PC-9 (cell line): ENCODE measurements at regions not wholly inside any gene's neighbourhood (a gene's known extent, or its start where the extent isn't known, plus 50 kb on each side); places are given as distances from the start of the nearest gene placed in this dataset.

ENCODE experiments used
- BruUV-seq: library from RNA; stranded (reverse); fragments of 400-500 nt; replicated peaks from 2 replicates; lab custom pipeline; 2021; lab: Mats Ljungman, UMichigan
- CTCF ChIA-PET: fragments of 300-600 bp; sonication (Branson Sonifier 250); formaldehyde crosslinking; loops from one replicate; lab custom pipeline; 2022; ENCODE audit warnings: antibody characterized with exemption; lab: Charles Lee
- POLR2A ChIA-PET: fragments of 300-600 bp; sonication (Branson Sonifier 250); formaldehyde crosslinking; loops from one replicate; lab custom pipeline; 2022; ENCODE audit warnings: antibody characterized with exemption; ENCODE audit not compliant: unreplicated experiment; lab: Charles Lee
- DNase-seq, 2 experiments: peaks; one replicate each; pipeline versions ENCODE4 v3.0.0 to v3.0.0-alpha.2; 2015 to 2022; ENCODE audit warnings: mixed read lengths in 1 of 2
- H2AFZ ChIP-seq: fragments of 200-600 bp; sonication (generic); 2 replicates; pipeline ENCODE4 v1.8.1; 2017; ENCODE audit warnings: antibody characterized with exemption
- H3F3A ChIP-seq: fragments of 200-600 bp; sonication (generic); 2 replicates; pipeline ENCODE4 v1.8.1; 2017; ENCODE audit warnings: antibody characterized with exemption, mild to moderate bottlenecking, low read depth; ENCODE audit not compliant: insufficient read depth
- H3K27ac ChIP-seq: fragments of 200-600 bp; sonication (generic); 2 replicates; pipeline ENCODE4 v1.6.1; 2016; ENCODE audit warnings: mixed run types
- H3K27me3 ChIP-seq: fragments of 200-600 bp; sonication (generic); 2 replicates; pipeline ENCODE4 v1.6.1; 2016; ENCODE audit warnings: low read depth, mixed run types; ENCODE audit not compliant: insufficient read depth
- H3K36me3 ChIP-seq: fragments of 200-600 bp; sonication (generic); 2 replicates; pipeline ENCODE4 v1.6.1; 2016; ENCODE audit warnings: low read depth, mixed run types
- H3K4me1 ChIP-seq: fragments of 200-600 bp; sonication (generic); replicated peaks from 2 replicates; pipeline ENCODE4 v1.6.1; 2016; ENCODE audit warnings: mixed run types; ENCODE audit not compliant: insufficient read depth
- H3K4me2 ChIP-seq: fragments of 200-600 bp; sonication (generic); 2 replicates; pipeline ENCODE4 v1.6.1; 2017; ENCODE audit warnings: mixed run types
- H3K4me3 ChIP-seq: fragments of 200-600 bp; sonication (generic); 2 replicates; pipeline ENCODE4 v1.6.1; 2016; ENCODE audit warnings: mixed run types
- H3K79me2 ChIP-seq: fragments of 200-600 bp; sonication (generic); 2 replicates; pipeline ENCODE4 v1.6.1; 2017; ENCODE audit warnings: low read depth, mixed run types
- H3K9me2 ChIP-seq: fragments of 200-600 bp; sonication (generic); 2 replicates; pipeline ENCODE4 v1.8.1; 2017; ENCODE audit warnings: mild to moderate bottlenecking; ENCODE audit not compliant: insufficient read depth
- H3K9me3 ChIP-seq: fragments of 200-600 bp; sonication (generic); 2 replicates; pipeline ENCODE4 v1.8.1; 2016; ENCODE audit warnings: low read depth; ENCODE audit not compliant: insufficient read depth
- H4K20me1 ChIP-seq: fragments of 200-600 bp; sonication (generic); 2 replicates; pipeline ENCODE4 v1.8.1; 2017; ENCODE audit not compliant: insufficient read depth
- EZH2 ChIP-seq: fragments of 200-600 bp; sonication (generic); IDR thresholded peaks from 2 replicates; pipeline ENCODE4 v1.8.0; 2017; ENCODE audit warnings: antibody characterized with exemption, low read depth
- intact Hi-C: fragments of 100-400 bp; cut with micrococcal nuclease; formaldehyde crosslinking; loops from one replicate; pipeline ENCODE4 v1.10.0; 2022; ENCODE audit not compliant: unreplicated experiment
- TF ChIP-seq, protein P1 (sequence below): fragments of 200-600 bp; sonication (generic); conservative IDR thresholded peaks from 2 replicates; pipeline ENCODE4 v1.6.1; 2017; ENCODE audit warnings: mixed run types, antibody characterized with exemption, mild to moderate bottlenecking, moderate library complexity

DNA sequence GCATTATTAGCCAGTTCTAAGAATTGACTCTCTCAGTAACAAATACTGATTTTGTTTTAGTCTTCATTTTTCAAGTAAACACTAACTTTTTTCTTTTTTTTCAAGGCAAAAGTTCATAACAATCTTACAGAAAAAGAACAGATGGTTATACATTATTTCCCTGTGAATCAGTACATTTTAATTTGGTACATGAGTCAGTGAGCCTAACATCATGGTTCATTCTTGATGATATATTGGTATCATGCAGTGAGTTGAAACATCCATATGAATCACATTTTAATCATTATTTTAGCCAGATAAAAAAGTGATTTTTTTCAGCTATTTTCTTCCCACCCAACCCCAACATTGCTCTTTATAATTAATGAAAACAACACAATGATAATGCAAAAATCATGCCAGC lies 184.3 kb upstream of the TACR3 start:
- no peak overlapping the region for H2AFZ ChIP-seq
- no peaks in the 10 kb centered on the region for H4K20me1 ChIP-seq
- H3K4me3 ChIP-seq = no peak overlapping the region
- no peak for TF ChIP-seq EZH2
- TF ChIP-seq, protein P1, sequence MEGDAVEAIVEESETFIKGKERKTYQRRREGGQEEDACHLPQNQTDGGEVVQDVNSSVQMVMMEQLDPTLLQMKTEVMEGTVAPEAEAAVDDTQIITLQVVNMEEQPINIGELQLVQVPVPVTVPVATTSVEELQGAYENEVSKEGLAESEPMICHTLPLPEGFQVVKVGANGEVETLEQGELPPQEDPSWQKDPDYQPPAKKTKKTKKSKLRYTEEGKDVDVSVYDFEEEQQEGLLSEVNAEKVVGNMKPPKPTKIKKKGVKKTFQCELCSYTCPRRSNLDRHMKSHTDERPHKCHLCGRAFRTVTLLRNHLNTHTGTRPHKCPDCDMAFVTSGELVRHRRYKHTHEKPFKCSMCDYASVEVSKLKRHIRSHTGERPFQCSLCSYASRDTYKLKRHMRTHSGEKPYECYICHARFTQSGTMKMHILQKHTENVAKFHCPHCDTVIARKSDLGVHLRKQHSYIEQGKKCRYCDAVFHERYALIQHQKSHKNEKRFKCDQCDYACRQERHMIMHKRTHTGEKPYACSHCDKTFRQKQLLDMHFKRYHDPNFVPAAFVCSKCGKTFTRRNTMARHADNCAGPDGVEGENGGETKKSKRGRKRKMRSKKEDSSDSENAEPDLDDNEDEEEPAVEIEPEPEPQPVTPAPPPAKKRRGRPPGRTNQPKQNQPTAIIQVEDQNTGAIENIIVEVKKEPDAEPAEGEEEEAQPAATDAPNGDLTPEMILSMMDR = no peak
- H3K9me2 ChIP-seq = no peaks in the 10 kb centered on the region
- 0 out of 2 replicates have a peak, but pooled peaks cover 3% of the 10 kb centered on the region for H3K9me3 ChIP-seq
- H3K36me3 ChIP-seq = no peaks in the 10 kb centered on the region
- no peak for DNase-seq
- no peaks in the 10 kb centered on the region for H3K79me2 ChIP-seq
- no peak overlapping the region for H3K4me2 ChIP-seq
- H3K27ac ChIP-seq = no peak overlapping the region
- H3K4me1 ChIP-seq = no peaks in the 10 kb centered on the region
- BruUV-seq = no TSS peak
- H3F3A ChIP-seq = no peaks in the 10 kb centered on the region
- ChIA-PET POLR2A (no interaction called here), CTCF (no interaction called here)
- intact Hi-C loops = no loop called here
- H3K27me3 ChIP-seq = no peaks in the 10 kb centered on the region

DNA sequence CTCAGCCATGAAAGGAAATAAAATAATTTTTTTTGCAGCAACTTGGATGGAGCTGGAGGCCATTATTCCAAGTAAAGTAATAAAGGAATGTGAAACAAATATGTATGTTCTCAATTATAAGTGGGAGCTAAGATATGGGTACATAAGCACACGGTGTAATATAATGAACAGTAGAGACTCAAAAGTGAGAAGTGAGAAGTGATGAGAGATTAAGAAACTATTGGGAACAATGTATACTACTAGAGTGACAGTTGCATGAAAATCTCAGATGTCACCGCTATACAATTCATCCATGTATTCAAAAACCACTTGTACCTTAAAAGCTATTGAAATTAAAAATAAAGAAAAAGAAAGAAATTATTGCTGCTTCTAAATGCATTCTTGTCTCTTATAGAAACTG lies 182.9 kb upstream of the TACR3 start:
- H3F3A ChIP-seq = no peaks in the 10 kb centered on the region
- H3K4me2 ChIP-seq = no peak overlapping the region
- no peaks in the 10 kb centered on the region for H3K4me1 ChIP-seq
- no peaks in the 10 kb centered on the region for H3K36me3 ChIP-seq
- no peaks in the 10 kb centered on the region for H4K20me1 ChIP-seq
- no TSS peak for BruUV-seq
- intact Hi-C loops = no loop called here
- H3K4me3 ChIP-seq = no peak overlapping the region
- no peaks in the 10 kb centered on the region for H3K79me2 ChIP-seq
- DNase-seq = no peak
- ChIA-PET CTCF (no interaction called here), POLR2A (no interaction called here)
- TF ChIP-seq, protein P1 = no peak
- no peak for TF ChIP-seq EZH2
- no peak overlapping the region for H3K27ac ChIP-seq
- no peak overlapping the region for H2AFZ ChIP-seq
- H3K9me3 ChIP-seq = 0 out of 2 replicates have a peak, but pooled peaks cover 3% of the 10 kb centered on the region
- no peaks in the 10 kb centered on the region for H3K27me3 ChIP-seq
- H3K9me2 ChIP-seq = no peaks in the 10 kb centered on the region

DNA sequence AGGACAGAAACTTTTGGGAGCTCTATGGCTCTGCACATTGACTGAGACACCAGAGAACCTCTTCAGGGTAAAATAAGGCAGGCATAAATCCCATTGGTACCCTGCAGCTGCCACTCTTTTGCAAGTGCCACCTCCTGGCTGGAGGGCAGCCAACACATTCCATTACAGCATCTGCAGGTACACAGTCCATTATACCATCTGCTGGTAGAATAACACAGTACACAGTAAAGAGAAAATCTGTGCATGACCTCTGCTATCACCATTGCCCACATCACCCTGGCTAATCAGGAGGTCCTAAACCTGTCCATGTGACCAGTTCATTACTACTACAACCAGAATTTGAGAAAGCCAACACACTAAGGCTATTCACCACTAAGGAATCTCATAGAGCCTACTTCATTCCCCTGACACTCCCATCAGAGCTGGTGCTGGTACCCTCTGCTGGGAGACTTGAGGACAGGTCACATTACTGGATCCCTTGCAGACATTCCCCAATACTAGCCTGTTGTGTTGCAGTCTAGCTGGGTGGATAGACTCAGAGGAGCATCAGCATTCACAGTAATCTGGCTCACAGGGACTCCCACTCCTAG lies 176.2 kb upstream of the TACR3 start:
- Histone ChIP-seq H4K20me1 (no peaks in the 10 kb centered on the region), H3F3A (no peaks in the 10 kb centered on the region), H3K27ac (no peak overlapping the region), H3K9me2 (no peaks in the 10 kb centered on the region), H3K79me2 (no peaks in the 10 kb centered on the region), H3K4me1 (no peaks in the 10 kb centered on the region), H3K36me3 (no peaks in the 10 kb centered on the region), H3K9me3 (no peaks in the 10 kb centered on the region), H3K4me3 (no peak overlapping the region), H2AFZ (no peak overlapping the region), H3K4me2 (no peak overlapping the region), H3K27me3 (no peaks in the 10 kb centered on the region)
- intact Hi-C loops = no loop called here
- POLR2A ChIA-PET = no interaction called here
- TF ChIP-seq, protein P1 = no peak
- TF ChIP-seq EZH2 = no peak
- no peak for DNase-seq
- no TSS peak for BruUV-seq
- CTCF ChIA-PET = no interaction called here
